Vagina (tissue), 2 donors: ENCODE measurements at regions not wholly inside any gene's neighbourhood (a gene's known extent, or its start where the extent isn't known, plus 50 kb on each side); places are given as distances from the start of the nearest gene placed in this dataset.

Experiments
- DNase-seq, 2 donors: peaks; one replicate each; pipeline ENCODE4 v3.0.0-alpha.2; 2017; ENCODE audit errors: extremely low spot score in 2 of 2
- H3K27ac ChIP-seq: fragments of 200-600 bp; sonication (generic); one replicate; pipeline ENCODE4 v1.5.1; 2019
- H3K27me3 ChIP-seq: fragments of 200-600 bp; sonication (generic); one replicate; pipeline ENCODE4 v1.5.1; 2019
- H3K36me3 ChIP-seq, 2 donors: fragments of 200-600 bp; sonication (generic); one replicate each; pipeline ENCODE4 v1.5.1; 2017 to 2019
- H3K4me1 ChIP-seq: fragments of 200-600 bp; sonication (generic); one replicate; pipeline ENCODE4 v1.5.1; 2019
- H3K4me3 ChIP-seq, 2 donors: fragments of 200-600 bp; sonication (generic); 1 replicate in 1 of 2; 2 replicates in 1 of 2; pipeline ENCODE4 v1.5.1; 2016 to 2019
- H3K9me3 ChIP-seq: fragments of 200-600 bp; sonication (generic); one replicate; pipeline ENCODE4 v1.5.1; 2019
- CTCF ChIP-seq, 3 experiments: fragments of 450-650 bp in 2 of 3; fragments of 200-600 bp in 1 of 3; sonication (generic) in 1 of 3; IDR thresholded peaks; one replicate each; pipeline ENCODE4 v1.5.1; 2017 to 2019; ENCODE audit warnings: antibody characterized with exemption in 3 of 3, mild to moderate bottlenecking in 2 of 3, moderate library complexity in 2 of 3
- POLR2A ChIP-seq, 2 donors: fragments of 450-650 bp; IDR thresholded peaks; one replicate each; pipeline ENCODE4 v1.6.1; 2017; ENCODE audit warnings: antibody characterized with exemption in 2 of 2, mild to moderate bottlenecking in 2 of 2, moderate library complexity in 2 of 2
- POLR2AphosphoS5 ChIP-seq, 2 donors: sonication (generic); formaldehyde crosslinking; IDR thresholded peaks; one replicate each; pipeline ENCODE4 v1.9.0; 2017; ENCODE audit warnings: antibody characterized with exemption in 2 of 2, mild to moderate bottlenecking in 2 of 2, low read depth in 1 of 2; ENCODE audit not compliant: insufficient read depth in 1 of 2
- intact Hi-C: fragments of 100-400 bp; cut with DNase I; formaldehyde crosslinking; loops from one replicate; pipeline ENCODE4 v1.15.1; 2023

- H3K27ac ChIP-seq = no peak overlapping the region
- H3K4me1 ChIP-seq = no peaks in the 10 kb centered on the region
- H3K36me3 ChIP-seq = no peaks in the 10 kb centered on the region
- intact Hi-C loops = no loop called here
- no peak for DNase-seq
- no peaks in the 10 kb centered on the region for H3K9me3 ChIP-seq
- TF ChIP-seq POLR2AphosphoS5 (IDR thresholded peaks at IDR 0.05; ENCODE audit: insufficient read depth in 1 of 2, low read depth in 1 of 2) = no peak
- TF ChIP-seq POLR2A (IDR thresholded peaks at IDR 0.05) = no peak
- H3K4me3 ChIP-seq = no peak overlapping the region
- no peaks in the 10 kb centered on the region for H3K27me3 ChIP-seq
These were observed 182.6 kb downstream of the FZD1 start for GRCh38 chr7:91446819-91447218.

DNA sequence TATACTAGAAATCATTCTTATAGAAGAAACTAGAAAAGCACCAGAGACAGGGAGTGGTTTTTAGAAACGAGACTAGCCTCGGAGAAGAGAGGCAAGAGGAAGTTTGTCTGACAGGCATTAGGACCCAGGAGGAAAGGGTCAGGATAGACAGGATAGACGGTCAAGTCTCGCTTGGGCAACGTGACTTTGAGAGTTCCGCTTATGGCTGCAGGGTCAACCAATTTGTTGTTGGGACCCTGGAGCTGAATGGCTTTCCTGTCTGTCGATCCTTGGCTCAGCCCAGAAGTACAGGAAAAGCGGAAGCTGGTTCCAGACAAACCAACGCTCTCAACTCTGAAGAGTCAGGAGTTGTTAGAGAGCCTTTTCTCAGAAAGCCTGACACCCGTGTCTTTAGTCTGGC, 191.2 kb downstream of the FZD1 start:
- Histone ChIP-seq H3K4me3 (no peak overlapping the region), H3K9me3 (no peaks in the 10 kb centered on the region), H3K27ac (no peak overlapping the region), H3K27me3 (no peaks in the 10 kb centered on the region), H3K4me1 (no peaks in the 10 kb centered on the region), H3K36me3 (no peaks in the 10 kb centered on the region)
- DNase-seq = no peak
- no peak for TF ChIP-seq POLR2A (IDR thresholded peaks at IDR 0.05)
- TF ChIP-seq CTCF (IDR thresholded peaks at IDR 0.05) = no peak
- no peak for TF ChIP-seq POLR2AphosphoS5 (IDR thresholded peaks at IDR 0.05; ENCODE audit: insufficient read depth in 1 of 2, low read depth in 1 of 2)
- intact Hi-C loops = no loop called here

DNA sequence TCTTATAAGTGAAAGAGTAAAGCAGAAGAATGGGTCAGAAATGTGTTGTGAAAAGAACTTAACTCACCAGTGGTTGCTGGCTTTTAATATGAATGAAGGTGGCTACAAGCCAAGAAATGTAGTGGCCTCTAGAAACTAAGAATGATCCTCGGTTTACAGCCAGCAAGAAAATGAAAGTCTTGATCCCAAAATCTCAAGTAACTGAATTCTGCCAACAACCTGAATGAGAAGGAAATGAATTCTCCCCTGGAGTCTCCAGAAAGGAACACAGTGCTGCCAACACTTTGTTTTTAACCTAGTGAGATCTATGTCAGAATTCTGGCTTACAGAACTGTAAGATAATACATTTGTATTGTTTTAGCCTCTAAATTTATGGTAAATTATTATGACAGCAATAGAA, 193.0 kb downstream of the FZD1 start:
- Histone ChIP-seq H3K9me3 (no peaks in the 10 kb centered on the region), H3K4me3 (no peak overlapping the region), H3K27ac (no peak overlapping the region), H3K4me1 (no peaks in the 10 kb centered on the region), H3K36me3 (no peaks in the 10 kb centered on the region), H3K27me3 (no peaks in the 10 kb centered on the region)
- TF ChIP-seq POLR2A (IDR thresholded peaks at IDR 0.05) (no peak), CTCF (IDR thresholded peaks at IDR 0.05) (no peak), POLR2AphosphoS5 (IDR thresholded peaks at IDR 0.05; ENCODE audit: insufficient read depth in 1 of 2, low read depth in 1 of 2) (no peak)
- intact Hi-C loops = no loop called here
- no peak for DNase-seq

- TF ChIP-seq CTCF (IDR thresholded peaks at IDR 0.05) = no peak
- no peak for TF ChIP-seq POLR2A (IDR thresholded peaks at IDR 0.05)
- no peak for TF ChIP-seq POLR2AphosphoS5 (IDR thresholded peaks at IDR 0.05; ENCODE audit: insufficient read depth in 1 of 2, low read depth in 1 of 2)
- Histone ChIP-seq H3K27ac (no peak overlapping the region), H3K36me3 (no peaks in the 10 kb centered on the region), H3K4me3 (no peak overlapping the region), H3K27me3 (no peaks in the 10 kb centered on the region), H3K9me3 (no peaks in the 10 kb centered on the region), H3K4me1 (no peaks in the 10 kb centered on the region)
- no peak for DNase-seq
- intact Hi-C loops = no loop called here
These were observed 195.3 kb downstream of the FZD1 start for GRCh38 chr7:91459539-91459938.

GRCh38 chr7:91462316-91462715, 198.1 kb downstream of the FZD1 start:
- Histone ChIP-seq H3K27me3 (no peaks in the 10 kb centered on the region), H3K9me3 (no peaks in the 10 kb centered on the region), H3K36me3 (no peaks in the 10 kb centered on the region), H3K4me1 (no peaks in the 10 kb centered on the region), H3K27ac (no peak overlapping the region), H3K4me3 (no peak overlapping the region)
- intact Hi-C loops = no loop called here
- no peak for DNase-seq
- TF ChIP-seq POLR2A (IDR thresholded peaks at IDR 0.05) (no peak), POLR2AphosphoS5 (IDR thresholded peaks at IDR 0.05; ENCODE audit: insufficient read depth in 1 of 2, low read depth in 1 of 2) (no peak), CTCF (IDR thresholded peaks at IDR 0.05) (no peak)

DNA sequence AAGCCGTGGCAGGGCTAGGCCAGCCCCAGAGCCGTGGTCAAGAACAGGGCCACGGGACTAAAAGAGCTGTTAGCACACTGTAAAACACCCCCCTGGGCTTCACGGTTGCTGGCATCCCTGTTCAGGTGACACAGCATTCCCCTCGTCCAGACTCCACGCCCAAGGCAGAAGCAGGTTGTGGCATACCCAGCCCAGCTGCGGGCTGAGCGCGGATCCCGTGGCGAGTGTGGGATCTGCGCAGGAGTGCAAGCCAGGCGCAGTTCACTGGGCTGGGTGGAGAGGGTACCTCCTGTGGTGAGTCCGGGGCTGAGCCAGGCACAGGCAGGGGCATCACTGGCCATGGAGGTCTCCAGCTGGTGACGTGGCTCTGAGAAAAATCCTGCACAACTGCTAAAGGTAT, 199.1 kb downstream of the FZD1 start:
- intact Hi-C loops = no loop called here
- no peaks in the 10 kb centered on the region for H3K9me3 ChIP-seq
- no peaks in the 10 kb centered on the region for H3K36me3 ChIP-seq
- no peak for TF ChIP-seq POLR2AphosphoS5 (IDR thresholded peaks at IDR 0.05; ENCODE audit: insufficient read depth in 1 of 2, low read depth in 1 of 2)
- no peak for TF ChIP-seq CTCF (IDR thresholded peaks at IDR 0.05)
- no peak for TF ChIP-seq POLR2A (IDR thresholded peaks at IDR 0.05)
- H3K27ac ChIP-seq = no peak overlapping the region
- H3K4me1 ChIP-seq = no peaks in the 10 kb centered on the region
- DNase-seq = no peak
- H3K27me3 ChIP-seq = no peaks in the 10 kb centered on the region
- no peak overlapping the region for H3K4me3 ChIP-seq
